HEK293 (cell line): ENCODE measurements at regions not wholly inside any gene's neighbourhood (a gene's known extent, or its start where the extent isn't known, plus 50 kb on each side); places are given as distances from the start of the nearest gene placed in this dataset.

Source experiments
- CTCF ChIP-seq: fragments of 450-650 bp; formaldehyde crosslinking; IDR thresholded peaks from 2 replicates; pipeline ENCODE4 v1.5.1; 2016; ENCODE audit warnings: missing biosample characterization, missing genetic modification characterization
- KLF17 ChIP-seq: fragments of 450-650 bp; formaldehyde crosslinking; IDR thresholded peaks from 2 replicates; pipeline ENCODE4 v1.5.1; 2016; ENCODE audit warnings: missing biosample characterization, missing genetic modification characterization
- REST ChIP-seq: fragments of 450-650 bp; formaldehyde crosslinking; IDR thresholded peaks from 2 replicates; pipeline ENCODE4 v1.5.1; 2016; ENCODE audit warnings: missing biosample characterization, missing genetic modification characterization
- YY1 ChIP-seq: fragments of 450-650 bp; formaldehyde crosslinking; IDR thresholded peaks from 2 replicates; pipeline ENCODE4 v1.5.1; 2018; ENCODE audit warnings: missing biosample characterization, missing genetic modification characterization
- ZBTB26 ChIP-seq: fragments of 450-650 bp; formaldehyde crosslinking; optimal IDR thresholded peaks from 2 replicates; pipeline ENCODE3; 2016; ENCODE audit warnings: missing biosample characterization, mild to moderate bottlenecking, missing genetic modification characterization
- ZBTB7A ChIP-seq: fragments of 450-650 bp; formaldehyde crosslinking; IDR thresholded peaks from 2 replicates; pipeline ENCODE4 v1.5.1; 2016; ENCODE audit warnings: low read depth, missing biosample characterization, missing genetic modification characterization
- ZNF18 ChIP-seq: fragments of 450-650 bp; formaldehyde crosslinking; IDR thresholded peaks from 2 replicates; pipeline ENCODE4 v1.5.1; 2016; ENCODE audit warnings: missing biosample characterization, missing genetic modification characterization
- ZNF239 ChIP-seq: fragments of 450-650 bp; formaldehyde crosslinking; IDR thresholded peaks from 2 replicates; pipeline ENCODE4 v1.5.1; 2016; ENCODE audit warnings: missing biosample characterization, missing genetic modification characterization
- ZNF274 ChIP-seq, 2 experiments: fragments of 200-500 bp in 1 of 2; fragments of 450-650 bp in 1 of 2; sonication (Bioruptor generic) in 1 of 2; formaldehyde crosslinking in 1 of 2; IDR thresholded peaks; 2 replicates each; pipeline versions ENCODE4 v1.5.1 to v1.6.1; 2014 to 2016; ENCODE audit warnings: borderline replicate concordance in 1 of 2, inconsistent platforms in 1 of 2, low read length in 1 of 2, missing biosample characterization in 1 of 2, missing genetic modification characterization in 1 of 2
- ZNF544 ChIP-seq: fragments of 450-650 bp; formaldehyde crosslinking; IDR thresholded peaks from 2 replicates; pipeline ENCODE4 v1.5.0; 2017; ENCODE audit warnings: missing biosample characterization, missing genetic modification characterization
- ZSCAN23 ChIP-seq: fragments of 450-650 bp; formaldehyde crosslinking; IDR thresholded peaks from 2 replicates; pipeline ENCODE4 v1.5.1; 2016; ENCODE audit warnings: missing biosample characterization, missing genetic modification characterization

DNA sequence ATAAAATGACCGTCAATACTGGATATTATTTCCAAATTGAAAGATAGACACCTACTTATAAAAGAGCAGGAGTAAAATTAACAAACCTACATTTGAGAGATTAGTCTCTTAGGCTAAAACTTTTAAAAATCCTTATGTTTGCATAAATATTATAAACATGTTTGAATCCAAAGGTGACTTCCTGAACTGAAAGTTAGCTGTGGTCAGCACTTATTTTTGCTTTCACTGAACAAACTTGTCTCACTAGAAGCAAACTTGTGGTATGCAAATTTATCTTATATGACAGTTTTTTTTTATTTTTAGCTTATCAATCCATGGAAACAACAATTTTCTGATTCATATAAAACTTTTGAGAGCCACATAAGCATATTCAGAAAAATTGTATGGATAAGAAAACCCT is 502.6 kb upstream of the COX7C start:
- TF ChIP-seq KLF17, result no peak
- no peak for TF ChIP-seq ZNF18 (tag by site-specific recombination)
- TF ChIP-seq ZBTB26, result no peak
- TF ChIP-seq ZBTB7A (tag by site-specific recombination), result no peak
- no peak for TF ChIP-seq ZNF274 (IDR thresholded peaks at IDR 0.05; ENCODE audit: low read length)
- no peak for TF ChIP-seq ZNF274 (tag by site-specific recombination; IDR thresholded peaks at IDR 0.05; ENCODE audit: borderline replicate concordance)
- no peak for TF ChIP-seq ZNF239 (tag by site-specific recombination)
- TF ChIP-seq CTCF (tag by site-specific recombination), result no peak
- no peak for TF ChIP-seq REST
- TF ChIP-seq ZNF544 (tag by site-specific recombination), result no peak
- no peak for TF ChIP-seq YY1
- TF ChIP-seq ZSCAN23 (tag by site-specific recombination), result no peak
